Left ventricle myocardium inferior (tissue), 1 donor: ENCODE measurements at regions not wholly inside any gene's neighbourhood (a gene's known extent, or its start where the extent isn't known, plus 50 kb on each side); places are given as distances from the start of the nearest gene placed in this dataset.

Source experiments
- DNase-seq: peaks from one replicate; pipeline ENCODE4 v3.0.0-alpha.2; 2020
- H3K27ac ChIP-seq: fragments of 200-600 bp; replicated peaks from 2 replicates; pipeline ENCODE4 v1.8.0; 2021
- H3K27me3 ChIP-seq: fragments of 200-600 bp; 2 replicates; pipeline ENCODE4 v1.8.0; 2021; ENCODE audit warnings: low read depth
- H3K36me3 ChIP-seq: fragments of 200-600 bp; 2 replicates; pipeline ENCODE4 v1.8.0; 2021
- H3K4me1 ChIP-seq: fragments of 200-600 bp; 2 replicates; pipeline ENCODE4 v1.8.0; 2021
- H3K4me3 ChIP-seq: fragments of 200-600 bp; 2 replicates; pipeline ENCODE4 v1.8.0; 2021; ENCODE audit warnings: mild to moderate bottlenecking, moderate library complexity
- H3K9me3 ChIP-seq: fragments of 200-600 bp; replicated peaks from 2 replicates; pipeline ENCODE4 v1.8.0; 2021
- CTCF ChIP-seq: fragments of 200-600 bp; IDR thresholded peaks from 2 replicates; pipeline ENCODE4 v1.8.0; 2021; ENCODE audit warnings: antibody characterized with exemption, mild to moderate bottlenecking, borderline replicate concordance
- intact Hi-C: fragments of 100-400 bp; cut with micrococcal nuclease; formaldehyde crosslinking; loops from one replicate; pipeline ENCODE4 v1.11.0; 2022
- donor health status: DM: no; HTN: yes; CAD: no; lungs with severe emphysema.

GRCh38 chr22:49568751-49569285, 258.9 kb downstream of the BRD1 start:
- DNase-seq: no peak
- no peak for TF ChIP-seq CTCF

GRCh38 chr22:49567899-49568750, 259.5 kb downstream of the BRD1 start:
- peaks cover 21% of the 10 kb centered on the region for H3K27me3 ChIP-seq
- DNase-seq: no peak
- H3K9me3 ChIP-seq: no peaks in the 10 kb centered on the region
- no peak overlapping the region for H3K4me3 ChIP-seq
- intact Hi-C loops: no loop called here
- no peaks in the 10 kb centered on the region for H3K4me1 ChIP-seq
- no peaks in the 10 kb centered on the region for H3K36me3 ChIP-seq
- no peak overlapping the region for H3K27ac ChIP-seq
- no peak for TF ChIP-seq CTCF

More at GRCh38 chr22:49568751-49569285, 258.9 kb downstream of the BRD1 start:
- no peaks in the 10 kb centered on the region for H3K9me3 ChIP-seq
- H3K27ac ChIP-seq: no peak overlapping the region
- intact Hi-C loops: no loop called here
- H3K36me3 ChIP-seq: no peaks in the 10 kb centered on the region
- H3K4me3 ChIP-seq: no peak overlapping the region
- no peaks in the 10 kb centered on the region for H3K4me1 ChIP-seq
- peaks cover 21% of the 10 kb centered on the region for H3K27me3 ChIP-seq

GRCh38 chr22:49566693-49567092, 261.0 kb downstream of the BRD1 start:
- Histone ChIP-seq H3K4me1 (no peaks in the 10 kb centered on the region), H3K27me3 (peaks cover 20% of the 10 kb centered on the region), H3K36me3 (no peaks in the 10 kb centered on the region), H3K9me3 (no peaks in the 10 kb centered on the region), H3K27ac (no peak overlapping the region), H3K4me3 (no peak overlapping the region)
- TF ChIP-seq CTCF: no peak
- no peak for DNase-seq
- intact Hi-C loops: no loop called here

GRCh38 chr22:49566141-49566541, 261.5 kb downstream of the BRD1 start:
- Histone ChIP-seq H3K4me1 (no peaks in the 10 kb centered on the region), H3K9me3 (no peaks in the 10 kb centered on the region), H3K4me3 (no peak overlapping the region), H3K36me3 (no peaks in the 10 kb centered on the region), H3K27ac (no peak overlapping the region), H3K27me3 (peaks cover 14% of the 10 kb centered on the region)
- intact Hi-C loops: no loop called here
- DNase-seq: no peak
- TF ChIP-seq CTCF: no peak

GRCh38 chr22:49565516-49565855, 262.2 kb downstream of the BRD1 start:
- no peak overlapping the region for H3K4me3 ChIP-seq
- H3K27ac ChIP-seq: no peak overlapping the region
- TF ChIP-seq CTCF: no peak
- no peak for DNase-seq
- intact Hi-C loops: no loop called here
- peaks cover 14% of the 10 kb centered on the region for H3K27me3 ChIP-seq
- H3K36me3 ChIP-seq: no peaks in the 10 kb centered on the region
- no peaks in the 10 kb centered on the region for H3K4me1 ChIP-seq
- no peaks in the 10 kb centered on the region for H3K9me3 ChIP-seq
